CD4-positive, alpha-beta T cell treated with Interleukin-17A for 1 hour (primary cell): ENCODE measurements at regions not wholly inside any gene's neighbourhood (a gene's known extent, or its start where the extent isn't known, plus 50 kb on each side); places are given as distances from the start of the nearest gene placed in this dataset.

Experiments used
- DNase-seq: peaks from one replicate; pipeline ENCODE4 v3.0.0-alpha.2; 2020

DNA sequence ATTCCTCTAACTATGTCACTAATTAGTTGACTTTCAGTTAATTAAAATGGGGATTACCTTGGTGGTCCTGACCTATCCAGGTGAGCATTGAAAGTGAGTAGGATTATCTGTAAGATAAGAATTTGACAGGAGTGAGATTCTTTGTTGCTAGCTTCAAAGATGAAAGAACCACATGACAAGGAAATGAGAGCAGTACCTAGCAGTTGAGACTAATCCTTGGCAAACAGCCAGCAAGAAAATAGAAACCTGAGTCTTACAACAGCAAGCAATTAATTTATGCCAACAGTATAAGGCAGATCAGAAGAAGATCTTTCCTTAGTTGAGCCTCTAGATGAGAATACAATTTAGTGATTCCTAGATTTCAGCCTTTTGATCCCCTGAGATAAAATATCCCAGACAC is 1058.4 kb downstream of the LRFN5 start:
- DNase-seq = no peak

- DNase-seq = no peak
Measured at GRCh38 chr14:42664190-42664589, 1057.5 kb downstream of the LRFN5 start.

GRCh38 chr14:42654707-42655106 is 1048.0 kb downstream of the LRFN5 start:
- DNase-seq = no peak

GRCh38 chr14:42642787-42643186 is 1036.1 kb downstream of the LRFN5 start:
- no peak for DNase-seq

GRCh38 chr14:42633504-42634095 is 1026.9 kb downstream of the LRFN5 start:
- DNase-seq = no peak

DNA sequence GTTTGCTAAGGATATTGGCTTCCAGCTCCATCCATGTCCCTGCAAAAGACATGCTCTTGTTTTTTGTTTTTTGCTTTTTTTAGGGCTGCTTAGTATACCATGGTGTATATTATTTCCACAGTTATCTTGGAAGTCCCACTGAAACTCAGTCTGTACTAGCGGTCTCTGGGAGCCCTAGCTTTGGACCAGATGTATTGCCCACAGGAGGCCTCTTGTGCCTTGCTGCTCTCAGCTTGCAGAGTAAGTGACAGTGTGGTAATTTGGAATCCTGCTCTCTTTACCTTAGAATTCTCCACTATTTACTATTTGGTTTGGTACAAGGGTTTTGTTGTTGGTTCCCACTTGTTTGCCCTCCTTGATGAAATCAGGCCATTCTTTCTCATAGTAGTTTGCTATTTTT is 1022.9 kb downstream of the LRFN5 start:
- no peak for DNase-seq

DNA sequence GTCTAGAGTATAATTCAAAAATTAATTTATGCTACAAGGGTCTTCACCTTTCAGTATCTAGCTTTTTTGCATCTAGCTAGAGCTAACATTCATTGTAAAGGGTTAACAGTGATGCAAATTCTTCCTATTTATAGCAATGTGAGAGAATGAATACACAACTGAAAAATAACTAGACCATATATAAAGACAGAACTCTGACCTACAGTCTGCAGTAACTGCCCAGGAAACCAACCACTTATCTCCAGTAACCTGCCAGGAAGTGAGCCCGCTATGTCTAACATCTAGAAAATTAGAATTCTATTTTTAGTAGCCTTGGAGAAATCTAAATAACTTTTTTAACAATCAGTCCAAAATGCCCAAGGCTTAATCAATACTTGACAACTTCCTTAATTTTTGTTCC is 1021.9 kb downstream of the LRFN5 start:
- no peak for DNase-seq

DNA sequence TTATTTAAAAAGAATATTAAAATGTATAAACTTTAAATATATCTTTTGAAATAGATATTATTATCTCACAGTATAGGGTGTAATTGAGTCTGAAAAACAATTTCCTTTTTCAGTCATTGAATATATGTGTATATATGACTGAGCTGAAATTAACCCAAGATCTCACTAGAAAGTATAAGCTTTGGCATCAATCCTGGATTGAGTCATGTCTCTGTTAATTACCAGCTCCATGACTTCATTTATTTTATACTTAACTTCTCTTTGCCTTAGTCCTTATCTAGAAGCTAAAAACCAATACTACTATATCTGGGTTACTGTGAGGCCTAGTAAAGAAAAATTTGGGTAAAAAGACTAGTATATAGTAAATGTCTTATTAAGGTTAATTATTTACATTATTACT is 1020.3 kb downstream of the LRFN5 start:
- DNase-seq = no peak

DNA sequence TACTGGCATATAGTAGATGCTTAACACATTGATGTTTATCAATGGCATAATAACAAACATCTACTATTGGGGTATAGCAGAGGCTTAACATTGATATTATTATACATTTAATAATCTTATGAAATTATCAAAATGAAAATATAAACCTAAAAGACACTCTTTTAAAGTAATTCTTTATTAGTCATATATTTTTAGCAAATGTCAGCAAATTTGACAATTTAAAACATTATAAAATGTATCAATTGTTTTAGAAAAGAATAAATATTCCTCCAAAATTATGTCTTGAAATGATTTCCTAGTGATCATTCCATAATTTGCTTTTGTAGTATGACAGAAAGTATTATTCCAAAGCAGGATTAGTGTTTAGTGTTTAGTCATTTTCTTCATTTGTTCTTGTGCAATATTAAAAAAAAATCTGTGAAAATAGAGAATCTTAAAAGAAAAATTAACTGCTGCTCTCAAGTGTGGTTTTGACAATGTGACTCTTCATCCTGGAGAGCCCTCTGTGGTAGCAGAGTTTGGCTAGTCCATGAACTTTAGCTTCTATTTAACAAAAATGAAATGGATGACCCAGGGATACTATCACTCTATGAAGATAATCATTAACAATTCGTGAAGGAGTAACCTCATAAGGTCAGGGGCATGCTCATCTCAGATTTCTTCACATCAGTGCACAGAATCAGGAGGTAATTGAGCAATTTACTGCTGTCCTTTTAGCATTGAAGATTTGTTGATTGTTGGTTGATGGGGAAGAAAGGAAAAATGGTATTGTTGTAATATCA is 1018.5 kb downstream of the LRFN5 start:
- DNase-seq = no peak

GRCh38 chr14:42617005-42617404 is 1010.3 kb downstream of the LRFN5 start:
- DNase-seq = no peak

GRCh38 chr14:42606839-42607238 is 1000.2 kb downstream of the LRFN5 start:
- no peak for DNase-seq

DNA sequence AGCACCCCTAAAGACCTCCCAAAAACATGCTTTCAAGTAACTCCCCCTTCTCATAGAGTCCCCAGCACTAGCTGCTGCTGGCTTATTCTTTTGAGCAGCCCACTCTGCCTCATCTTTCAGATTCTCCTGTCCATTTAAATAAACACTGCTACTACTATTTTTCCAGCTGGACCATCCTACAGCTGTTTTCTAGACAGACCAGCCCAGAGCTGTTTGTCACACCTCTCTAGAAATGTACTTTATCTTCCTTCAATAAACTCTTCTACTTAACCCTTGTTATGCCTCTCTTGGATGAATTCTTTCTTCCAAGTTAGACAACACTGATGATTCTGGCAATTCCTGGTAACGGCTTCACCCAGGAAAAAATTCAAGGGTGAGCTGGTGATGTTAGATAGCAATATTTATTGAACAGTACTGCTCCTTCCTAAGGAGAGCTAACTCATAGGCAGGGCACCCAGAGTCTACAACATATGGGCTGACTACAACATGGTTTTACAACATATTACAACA is 995.7 kb downstream of the LRFN5 start:
- no peak for DNase-seq

DNA sequence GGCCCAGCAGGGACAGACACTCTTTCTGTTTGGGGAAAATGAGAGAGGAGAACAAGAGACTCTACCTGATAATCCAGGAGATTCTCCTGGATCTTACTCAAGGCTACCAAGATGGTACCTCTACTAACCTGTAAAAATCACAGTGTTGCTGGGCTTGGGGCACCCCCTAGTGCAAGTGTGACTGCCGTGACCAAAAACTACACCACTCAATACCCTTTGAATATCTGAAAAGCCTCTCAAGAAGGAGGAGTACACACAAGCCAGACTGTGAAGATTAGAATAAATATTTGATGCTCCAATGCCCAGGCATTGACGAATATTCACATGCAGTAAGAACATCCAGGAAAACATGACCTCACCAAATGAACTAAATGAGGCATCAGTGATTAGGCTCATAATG is 965.4 kb downstream of the LRFN5 start:
- DNase-seq = no peak

DNA sequence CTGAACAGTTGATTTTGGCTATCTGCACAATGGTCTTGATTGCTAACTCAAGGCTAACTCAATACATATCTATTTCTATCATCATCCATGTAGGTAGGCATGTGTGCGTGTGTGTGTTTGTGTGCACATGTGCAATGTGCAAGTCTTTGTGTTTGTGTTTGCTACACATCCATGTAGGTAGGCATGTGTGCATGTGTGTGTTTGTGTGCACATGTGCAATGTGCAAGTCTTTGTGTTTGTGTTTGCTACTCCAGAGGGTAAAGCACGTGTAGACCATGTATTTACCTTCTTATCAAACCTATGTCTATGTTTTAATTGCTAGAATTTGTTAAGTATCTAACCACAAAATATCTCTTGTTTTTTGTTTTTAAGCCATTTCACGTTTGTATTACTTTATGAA is 962.6 kb downstream of the LRFN5 start:
- DNase-seq = no peak

- no peak for DNase-seq
Measured at GRCh38 chr14:42565556-42565955, 958.9 kb downstream of the LRFN5 start.

DNA sequence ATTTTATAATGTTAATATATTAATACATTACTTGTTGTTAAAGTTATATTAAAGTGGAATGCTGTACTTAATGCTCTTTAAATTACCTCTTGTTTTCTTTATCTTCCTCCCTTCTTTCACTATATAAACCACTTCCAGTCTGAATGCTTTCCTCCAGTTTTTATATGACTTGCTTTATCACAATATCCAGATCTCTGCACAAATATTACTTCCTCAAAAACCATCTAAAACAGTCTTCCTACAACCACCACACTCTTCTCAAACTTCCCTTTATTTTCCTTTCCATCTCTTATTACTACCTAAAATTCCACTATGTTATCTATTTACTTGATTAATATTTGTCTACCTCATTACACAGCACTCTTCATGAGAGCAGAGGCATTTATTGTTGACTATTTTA is 956.6 kb downstream of the LRFN5 start:
- DNase-seq = no peak

GRCh38 chr14:42556551-42556950 is 949.9 kb downstream of the LRFN5 start:
- DNase-seq = no peak

DNA sequence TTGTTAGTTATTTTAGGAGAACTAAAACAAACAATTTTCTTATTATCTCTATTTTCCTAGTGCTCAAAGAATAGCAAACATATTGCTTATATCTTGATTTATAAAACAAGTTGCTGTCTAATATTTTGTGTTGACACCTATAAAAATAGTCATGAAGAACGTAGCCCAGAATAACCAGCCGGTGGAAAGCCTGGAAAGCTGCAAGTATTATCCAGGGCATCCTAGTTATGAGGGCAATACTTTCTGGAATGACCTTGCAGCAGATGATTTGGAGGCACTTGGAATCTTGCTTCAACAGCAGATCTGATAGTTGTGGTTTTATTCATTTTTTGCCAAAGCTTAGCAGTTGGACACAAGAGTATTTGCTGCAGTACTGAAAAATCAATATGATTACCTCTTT is 948.7 kb downstream of the LRFN5 start:
- no peak for DNase-seq

GRCh38 chr14:42554091-42554490 is 947.4 kb downstream of the LRFN5 start:
- DNase-seq = no peak

GRCh38 chr14:42550310-42550709 is 943.6 kb downstream of the LRFN5 start:
- DNase-seq = no peak

- no peak for DNase-seq
Measured at GRCh38 chr14:42548349-42548748, 941.7 kb downstream of the LRFN5 start.

GRCh38 chr14:42545636-42546035 is 939.0 kb downstream of the LRFN5 start:
- DNase-seq = no peak

DNA sequence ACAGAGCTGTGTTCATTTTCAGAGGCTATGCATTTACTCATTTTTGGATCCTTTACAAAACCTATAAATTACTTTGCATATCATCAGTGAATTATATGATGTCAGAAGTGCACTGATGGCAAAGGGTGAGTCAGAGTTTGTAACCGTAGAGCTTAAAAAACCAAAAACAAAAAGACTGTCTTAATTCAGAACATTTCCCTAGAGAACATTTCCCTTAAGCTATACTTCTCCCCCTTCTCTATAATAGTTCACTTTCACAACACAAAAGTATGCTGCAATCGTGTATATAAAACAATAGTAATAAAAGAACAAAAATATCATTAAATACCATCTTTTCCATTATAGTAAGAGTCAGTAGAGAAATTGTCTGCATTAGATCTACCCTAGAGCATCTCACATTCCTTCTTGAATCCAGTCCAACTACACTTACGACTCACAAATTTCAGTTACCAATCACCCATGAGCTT is 934.9 kb downstream of the LRFN5 start:
- DNase-seq = no peak

GRCh38 chr14:42535397-42535796 is 928.7 kb downstream of the LRFN5 start:
- DNase-seq = no peak

DNA sequence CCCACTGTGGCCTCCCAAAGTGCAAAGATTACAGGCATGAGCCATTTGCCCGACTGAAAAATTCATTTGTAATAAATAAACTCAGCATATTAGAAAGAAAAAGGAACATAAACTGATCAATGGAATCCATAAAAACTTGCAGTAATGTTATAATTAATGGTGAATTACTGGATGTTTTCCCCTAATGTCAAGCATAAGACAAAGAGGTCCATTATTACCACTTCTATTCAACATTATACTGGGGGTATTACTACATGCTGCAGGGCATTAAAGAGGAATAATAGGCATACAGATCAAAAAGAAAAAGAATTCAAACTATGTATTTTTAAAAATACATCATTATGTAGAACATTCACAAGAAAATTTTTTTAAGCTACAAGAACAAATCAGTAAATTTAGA is 926.8 kb downstream of the LRFN5 start:
- no peak for DNase-seq
